ENCODE measurements at regions not wholly inside any gene's neighbourhood (a gene's known extent, or its start where the extent isn't known, plus 50 kb on each side); places are given as distances from the start of the nearest gene placed in this dataset.

DNA sequence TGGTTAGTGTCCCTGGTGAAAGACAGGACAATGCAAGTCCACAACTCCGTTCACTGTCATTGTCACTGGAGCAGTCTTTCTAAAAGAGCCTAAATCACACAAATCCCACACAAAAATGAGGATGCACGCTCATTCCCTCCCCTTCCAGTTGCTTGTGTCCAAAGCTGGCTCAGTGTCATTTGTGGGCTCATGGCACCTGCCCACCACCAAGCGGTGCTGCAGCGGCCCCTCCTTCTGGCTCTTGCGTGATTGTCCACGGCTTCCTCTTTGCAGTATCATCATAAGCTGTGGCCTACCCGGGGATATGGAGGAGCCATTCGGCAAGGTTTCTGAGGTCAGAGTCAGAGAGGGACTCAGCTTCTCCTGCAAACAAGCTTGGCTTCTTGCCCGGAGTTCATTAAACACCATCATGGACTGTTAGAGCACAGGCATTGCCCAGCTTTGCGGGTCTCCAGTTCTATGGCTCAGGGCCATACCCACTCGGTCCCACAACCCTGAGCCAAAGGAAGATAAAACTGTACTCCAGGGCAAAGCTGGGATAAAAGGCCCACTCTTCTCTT lies 179.4 kb upstream of the AGAP1 start:
- DNase-seq: no peak

DNA sequence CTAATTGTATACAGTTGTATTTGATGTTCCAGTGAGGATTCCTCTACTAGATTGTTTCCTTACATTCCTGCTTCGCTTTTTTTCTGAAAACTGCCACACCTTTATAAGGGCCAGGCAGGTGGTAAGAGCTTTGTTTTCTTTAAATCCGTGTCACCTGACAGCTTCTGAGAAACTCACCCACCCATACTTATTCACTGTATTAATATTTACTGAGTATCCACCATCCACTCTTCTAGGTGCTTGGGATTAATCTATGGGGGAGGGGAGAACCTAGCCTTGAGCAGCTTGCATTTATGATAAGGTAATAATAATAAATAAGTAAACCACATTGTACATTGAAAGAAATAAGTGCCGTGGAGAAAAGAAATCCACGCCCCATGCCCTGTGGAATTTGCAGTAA lies 174.7 kb upstream of the AGAP1 start:
- DNase-seq: no peak

DNA sequence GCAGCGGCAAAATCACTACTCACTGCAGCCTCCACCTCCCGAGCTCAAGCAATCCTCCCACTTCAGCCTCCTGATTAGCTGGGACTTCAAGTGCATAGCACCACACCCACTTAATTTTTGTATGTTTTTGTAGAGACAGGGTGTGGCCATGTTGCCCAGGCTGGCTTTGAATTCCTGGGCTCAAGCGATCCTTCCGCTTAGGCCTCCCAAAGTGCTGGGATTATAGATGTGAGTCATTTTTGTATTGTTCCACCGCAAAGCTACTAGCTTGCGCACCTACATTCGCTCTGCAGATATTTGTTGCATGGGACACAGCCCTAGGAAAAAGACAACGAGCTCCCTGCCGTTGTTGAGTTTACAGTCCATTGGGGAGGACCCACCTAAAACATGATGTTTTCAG lies 173.5 kb upstream of the AGAP1 start:
- no peak for DNase-seq

DNA sequence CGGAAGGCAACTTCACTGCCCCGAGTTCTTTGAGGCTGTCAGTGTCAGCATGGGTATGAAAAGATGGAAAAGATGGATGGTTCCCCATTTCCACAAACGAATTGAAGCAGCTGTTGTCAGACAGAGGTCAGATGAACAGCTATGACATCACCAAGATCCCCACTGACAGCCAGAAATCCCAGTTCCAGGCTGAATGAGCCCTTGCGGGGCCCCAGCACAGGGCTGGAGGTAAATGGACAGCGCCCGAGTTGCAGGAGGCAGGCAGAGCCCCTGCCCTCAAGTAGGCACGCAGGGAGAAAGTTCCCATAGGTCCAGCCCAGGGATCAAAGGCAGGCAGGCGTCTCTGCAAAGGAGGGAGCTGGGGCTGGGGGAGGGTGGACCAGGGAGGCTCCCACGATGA lies 169.5 kb upstream of the AGAP1 start:
- DNase-seq: no peak

DNA sequence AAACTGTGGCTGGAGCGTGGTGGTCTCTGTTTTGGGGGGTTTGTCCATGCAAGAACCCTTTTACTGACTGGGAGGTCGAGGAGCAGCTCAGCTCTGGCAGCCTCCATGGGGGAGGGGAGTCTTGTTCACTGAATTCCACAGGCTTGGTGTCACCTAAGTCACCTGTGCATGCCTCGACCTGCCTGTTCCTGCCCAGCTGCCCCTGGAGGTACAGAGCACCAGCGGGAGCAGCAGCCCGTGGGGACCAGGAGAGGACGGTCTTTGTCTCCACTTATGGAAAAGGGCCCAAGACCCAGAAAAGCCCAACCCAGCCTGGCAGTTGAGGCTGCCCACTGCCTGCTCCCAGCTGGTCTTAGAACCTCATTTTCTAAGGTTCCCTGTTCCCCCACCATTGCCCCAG lies 168.7 kb upstream of the AGAP1 start:
- no peak for DNase-seq

DNA sequence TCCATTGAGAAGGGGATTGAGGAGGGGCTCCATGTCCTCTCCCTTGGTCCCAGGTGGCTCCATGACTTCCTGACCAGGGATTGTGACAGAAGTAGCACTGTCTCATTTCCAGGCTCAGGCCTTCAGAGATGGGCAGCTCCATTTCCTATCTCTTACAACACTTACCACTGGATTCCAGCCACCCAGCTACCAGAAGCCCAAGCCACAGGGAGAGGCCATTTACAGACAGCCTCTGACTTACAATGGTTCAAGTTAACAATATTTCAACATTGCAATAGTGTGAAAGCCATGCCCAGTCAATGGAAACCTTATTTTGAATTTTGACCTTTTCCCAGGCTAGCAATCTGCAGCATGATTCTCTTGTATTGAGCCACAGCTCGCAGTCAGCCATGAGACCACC lies 164.9 kb upstream of the AGAP1 start:
- no peak for DNase-seq

DNA sequence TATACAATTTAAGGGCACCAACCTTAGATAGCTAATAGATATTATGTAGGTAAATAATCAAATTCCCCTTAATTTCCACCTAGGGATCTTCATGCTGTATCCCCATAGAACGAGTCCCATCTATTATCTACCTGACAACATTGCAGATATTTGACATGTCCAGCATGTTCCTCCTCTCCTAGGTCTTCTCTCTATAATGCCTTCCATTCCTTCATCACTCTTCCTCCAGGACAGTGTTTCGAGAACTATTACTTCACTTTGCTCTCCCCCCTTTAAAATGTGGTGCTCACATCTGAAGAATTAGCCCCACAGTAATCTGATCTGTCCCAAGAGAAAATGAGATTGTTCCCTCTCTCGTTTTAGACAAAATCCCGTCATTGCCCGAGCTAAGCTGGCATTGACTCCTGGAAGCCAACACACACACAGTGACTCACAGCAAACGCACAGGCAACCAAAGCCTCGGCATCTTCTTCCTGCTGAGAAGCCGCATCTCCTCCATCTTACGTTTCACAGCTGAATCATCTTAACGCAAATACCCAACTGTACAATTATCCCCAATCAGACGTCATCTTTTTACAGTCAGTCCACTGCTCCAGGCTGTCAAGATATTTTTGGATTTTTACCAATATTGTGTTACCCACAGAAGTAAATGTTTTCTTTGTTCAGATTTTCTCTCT lies 162.9 kb upstream of the AGAP1 start:
- DNase-seq: no peak

DNA sequence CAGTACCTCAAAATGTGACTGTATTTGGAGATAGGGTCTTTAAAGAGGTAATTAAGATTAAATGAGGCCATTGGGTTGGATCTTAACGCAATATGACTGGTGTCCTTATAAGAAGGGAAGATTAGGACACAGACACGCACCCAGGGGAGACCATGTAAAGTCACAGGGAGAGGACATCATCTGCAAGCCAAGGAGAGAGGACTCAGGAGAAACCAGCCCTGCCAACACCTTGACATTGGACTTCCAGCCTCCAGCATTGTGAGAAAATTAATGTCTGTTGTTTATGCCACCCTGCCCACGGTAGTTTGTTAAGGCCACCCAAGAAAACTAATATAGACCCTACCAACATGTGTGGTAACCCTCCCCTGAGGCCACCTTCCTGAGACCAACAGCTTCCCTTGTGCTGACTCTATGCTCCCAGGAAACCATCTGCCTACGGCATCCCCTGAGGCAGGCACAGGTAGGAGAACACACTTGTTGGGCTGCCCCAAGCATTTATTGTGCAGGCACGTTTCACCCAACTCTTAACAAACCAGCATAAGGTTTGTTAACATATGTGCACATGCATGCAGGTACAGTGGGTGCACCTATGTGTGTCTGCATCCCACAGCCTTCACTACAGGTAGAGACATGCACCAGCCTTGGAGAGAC lies 161.5 kb upstream of the AGAP1 start:
- no peak for DNase-seq

DNA sequence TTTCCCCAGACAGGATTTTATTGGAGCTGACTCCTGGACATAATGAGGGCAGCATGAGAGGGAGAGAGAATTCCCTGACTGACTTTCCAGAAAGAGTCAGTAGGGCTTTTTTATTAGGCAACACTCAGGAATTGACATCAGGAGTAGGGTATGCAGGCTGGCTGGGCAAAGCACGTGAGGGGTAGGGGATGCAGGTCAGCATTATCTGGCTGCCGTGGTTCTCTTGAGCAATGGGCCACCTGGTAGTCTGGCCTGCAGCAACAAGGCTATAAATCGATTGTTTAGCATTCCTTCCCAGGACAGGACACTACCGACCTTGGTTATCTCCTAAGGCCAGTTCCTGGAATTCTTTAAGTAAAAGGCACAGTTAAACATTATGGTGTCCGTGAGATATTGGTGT lies 160.8 kb upstream of the AGAP1 start:
- DNase-seq: no peak

DNA sequence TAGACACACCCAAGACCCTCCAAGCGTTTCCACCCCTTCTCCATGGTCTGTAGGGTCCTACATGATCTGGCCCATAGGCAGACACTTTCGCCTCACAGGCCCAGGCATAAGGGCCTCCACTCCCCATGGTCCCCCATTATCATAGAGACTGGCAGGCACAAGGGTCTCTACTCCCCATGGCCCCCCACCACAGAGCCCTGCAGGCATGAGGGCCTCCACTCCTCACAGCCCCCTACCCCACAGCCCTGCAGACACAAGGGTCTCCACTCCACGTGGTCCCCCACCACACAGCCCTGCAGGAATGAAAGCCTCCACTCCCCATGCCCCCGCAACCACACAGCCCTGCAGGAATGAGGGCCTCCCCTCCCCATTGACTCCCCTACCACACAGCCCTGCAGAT lies 159.7 kb upstream of the AGAP1 start:
- no peak for DNase-seq

DNA sequence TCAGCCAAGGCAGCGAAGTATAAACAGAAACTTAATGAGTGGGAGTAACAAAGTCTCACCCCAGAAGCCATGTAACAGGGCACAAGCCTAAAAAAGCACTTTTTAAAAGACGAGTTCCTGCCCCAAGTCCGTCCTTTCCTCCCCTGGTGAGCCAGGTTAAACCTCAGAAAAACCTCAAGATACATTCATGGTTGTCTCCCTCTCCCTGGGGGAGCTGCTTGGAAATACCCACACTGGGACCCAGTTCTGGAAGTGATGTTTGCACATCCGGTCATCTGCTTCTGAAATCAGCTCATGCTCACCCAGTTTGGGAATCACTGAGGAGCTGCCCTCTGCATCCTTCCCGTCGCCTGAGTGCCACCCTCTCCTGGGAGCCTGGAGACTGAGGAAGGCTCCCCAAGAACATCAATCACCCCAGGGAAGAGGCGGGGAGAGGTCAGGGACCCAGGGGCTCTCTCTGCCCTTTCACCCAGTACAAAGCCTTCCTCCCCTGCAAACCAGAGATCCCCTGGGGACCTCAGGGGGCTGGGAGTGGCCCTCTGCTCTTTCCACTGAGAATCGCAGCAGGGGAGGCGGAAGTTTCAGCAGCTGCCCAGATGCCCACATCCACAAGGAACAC lies 150.6 kb upstream of the AGAP1 start:
- no peak for DNase-seq

DNA sequence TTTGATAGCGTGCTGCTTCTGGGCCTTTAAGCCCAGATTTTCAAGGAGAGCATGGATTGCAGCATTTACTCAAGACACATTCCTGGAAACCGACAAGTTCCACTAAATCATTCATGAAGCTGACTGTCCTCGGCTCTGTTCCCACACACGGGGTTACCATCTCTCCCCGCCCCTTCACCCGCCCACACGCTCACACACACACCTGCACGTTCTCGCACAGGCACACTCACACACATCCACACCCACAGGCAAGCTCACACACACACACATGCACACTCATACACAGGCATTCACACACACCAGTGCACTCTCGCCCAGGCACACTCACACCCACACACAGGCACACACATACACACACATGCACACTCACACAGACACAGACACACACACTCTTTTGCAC lies 150.0 kb upstream of the AGAP1 start:
- no peak for DNase-seq

DNA sequence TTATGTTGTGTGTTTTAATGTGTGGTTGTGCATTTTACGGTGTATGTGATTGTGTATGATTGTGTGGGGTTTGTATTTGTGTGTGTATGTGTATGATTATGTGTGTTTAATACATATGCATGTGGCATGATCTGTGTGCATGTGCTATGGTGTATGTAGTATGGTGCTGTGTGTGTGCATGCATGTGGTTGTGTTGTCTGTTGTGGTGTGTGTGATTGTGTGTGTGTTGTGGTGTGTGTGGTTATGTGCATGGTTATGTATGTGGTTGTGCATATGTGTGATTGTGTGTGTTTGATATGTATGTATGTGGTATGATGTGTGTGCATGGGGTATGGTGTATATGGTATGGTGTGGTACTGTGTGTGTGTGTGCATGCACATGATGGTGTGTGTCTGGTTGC lies 148.1 kb upstream of the AGAP1 start:
- DNase-seq: no peak

DNA sequence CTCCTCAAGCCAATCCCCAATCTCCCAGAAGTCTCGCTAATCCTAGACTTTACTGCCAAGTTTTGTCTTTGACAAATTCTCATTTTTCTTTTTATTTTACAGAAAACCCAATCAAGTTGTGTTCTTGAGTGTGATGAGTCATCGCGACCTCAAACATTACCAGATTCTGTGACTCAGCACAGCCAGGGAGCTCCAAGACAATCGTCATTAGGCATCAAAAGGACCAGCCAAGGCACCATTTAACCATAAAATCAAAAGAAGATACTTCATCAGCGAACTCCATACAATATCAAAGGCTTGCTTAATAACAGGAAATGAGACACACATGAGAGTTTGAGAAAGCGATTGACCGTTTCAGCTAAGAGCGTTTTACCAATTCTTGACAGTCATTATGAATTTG lies 146.2 kb upstream of the AGAP1 start:
- no peak for DNase-seq

DNA sequence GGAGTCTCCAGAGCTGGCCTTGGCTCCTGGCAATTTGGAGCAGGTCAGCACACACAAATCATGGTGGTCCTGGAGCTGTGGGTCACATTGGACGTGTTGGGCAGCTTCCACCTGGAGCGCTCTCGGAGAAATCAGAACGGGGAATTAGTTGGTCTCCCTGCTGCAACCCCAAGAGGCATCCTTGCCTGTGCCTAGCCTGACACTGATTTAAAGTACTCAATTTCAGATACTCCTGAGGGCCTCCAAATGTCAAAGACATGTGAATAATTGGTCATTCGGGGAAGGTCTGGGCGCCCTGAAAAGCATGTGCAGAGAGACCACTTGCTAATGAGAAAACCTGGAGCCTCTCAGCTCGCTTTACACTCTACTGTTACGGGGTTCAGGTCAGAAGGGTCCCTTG lies 145.5 kb upstream of the AGAP1 start:
- DNase-seq: no peak

DNA sequence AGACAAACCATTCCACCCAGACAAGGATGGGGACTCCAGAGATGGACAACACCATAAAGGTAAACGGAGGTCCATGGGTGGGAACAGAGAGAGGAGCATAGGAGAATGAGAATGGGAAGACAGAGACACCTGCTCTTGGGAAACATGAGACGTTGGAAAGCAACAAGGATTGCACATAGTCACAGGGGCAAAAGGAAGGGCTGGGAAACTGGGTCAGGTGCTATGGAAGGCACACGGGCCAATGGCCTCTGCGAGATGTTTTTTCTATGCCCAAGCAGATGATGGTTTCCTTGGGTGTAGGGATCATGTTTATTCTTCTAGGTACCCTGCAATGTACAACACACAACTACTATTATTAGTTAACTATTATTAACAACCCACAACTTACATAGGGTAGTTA lies 143.6 kb upstream of the AGAP1 start:
- DNase-seq: no peak

DNA sequence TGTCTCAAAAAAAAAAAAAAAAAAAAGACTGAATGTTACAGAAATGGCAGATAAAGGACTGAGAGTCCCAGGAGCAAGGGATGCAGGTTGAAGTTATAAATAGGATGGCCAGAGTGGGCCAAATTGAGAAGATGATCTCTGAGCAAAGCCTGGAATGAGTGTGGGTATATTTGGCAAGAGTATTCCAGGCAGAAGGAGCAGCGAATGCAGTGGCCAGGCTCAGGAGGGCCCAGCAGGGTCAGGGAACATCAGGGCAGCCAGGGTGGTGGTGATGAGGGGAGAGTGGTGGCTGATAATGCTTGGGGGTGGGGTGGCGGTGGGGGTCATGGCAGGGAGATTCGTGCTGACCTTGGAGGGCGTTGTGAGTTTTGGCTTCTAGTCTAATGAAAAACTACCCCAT lies 141.3 kb upstream of the AGAP1 start:
- no peak for DNase-seq

DNA sequence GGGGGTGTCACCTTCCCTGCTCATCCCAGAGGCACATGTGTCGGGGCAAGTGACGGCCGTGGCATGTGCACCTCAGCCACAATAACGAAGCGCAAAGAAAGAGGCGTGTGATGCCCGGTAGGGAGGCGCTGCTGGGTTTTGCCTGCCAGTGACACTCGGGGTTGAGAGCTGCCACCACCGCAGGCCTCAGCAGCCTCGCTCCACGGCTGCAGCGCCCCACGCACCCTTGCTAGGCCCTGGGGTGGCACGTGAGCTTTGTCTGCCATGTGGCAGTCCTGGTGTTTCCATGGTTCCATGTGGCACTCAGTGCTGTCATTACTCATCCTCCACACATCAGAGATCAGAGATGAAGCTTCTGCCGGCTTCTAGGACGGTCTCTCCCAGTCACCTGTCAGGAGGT lies 136.0 kb upstream of the AGAP1 start:
- no peak for DNase-seq

DNA sequence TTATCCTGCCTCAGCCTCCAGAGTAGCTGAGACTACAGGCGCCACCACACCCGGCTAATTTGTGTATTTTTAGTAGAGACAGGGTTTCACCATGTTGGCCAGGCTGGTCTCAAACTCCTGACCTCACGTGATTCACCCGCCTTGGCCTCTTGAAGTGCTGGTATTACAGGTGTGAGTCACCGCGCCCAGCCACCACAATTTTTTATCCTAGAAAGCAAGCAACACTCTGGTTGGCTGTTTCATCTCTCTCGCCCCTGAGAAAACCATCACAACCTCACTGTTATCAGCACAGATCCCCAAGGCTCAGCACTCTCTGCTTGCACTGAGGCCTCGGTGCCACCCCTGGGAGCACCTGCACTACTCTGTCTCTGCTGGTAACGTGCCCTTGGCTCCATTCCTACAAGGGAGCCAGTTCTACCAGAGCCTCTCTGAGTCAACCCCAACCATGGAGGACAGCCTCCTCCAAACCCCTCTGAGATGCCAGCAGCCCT lies 134.8 kb upstream of the AGAP1 start:
- no peak for DNase-seq

DNA sequence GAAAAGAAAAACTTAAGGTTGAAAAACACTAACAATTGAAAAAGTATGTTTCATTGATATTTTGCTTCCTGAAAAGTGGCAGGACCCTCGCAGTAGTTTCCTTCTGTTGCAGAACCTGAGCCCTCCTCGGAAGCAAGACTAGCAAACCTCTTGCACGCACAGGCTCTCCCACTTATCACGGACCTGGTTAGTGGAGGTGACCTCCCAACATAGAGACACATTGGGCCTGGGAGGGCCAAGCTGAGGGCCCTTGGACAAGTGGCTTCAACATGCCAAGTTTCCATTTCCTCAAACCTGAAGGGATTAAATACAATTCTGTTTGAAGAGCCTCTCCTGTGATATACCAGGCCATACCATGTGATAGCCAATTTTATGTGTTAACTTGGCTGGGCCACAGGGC lies 133.4 kb upstream of the AGAP1 start:
- DNase-seq: no peak

DNA sequence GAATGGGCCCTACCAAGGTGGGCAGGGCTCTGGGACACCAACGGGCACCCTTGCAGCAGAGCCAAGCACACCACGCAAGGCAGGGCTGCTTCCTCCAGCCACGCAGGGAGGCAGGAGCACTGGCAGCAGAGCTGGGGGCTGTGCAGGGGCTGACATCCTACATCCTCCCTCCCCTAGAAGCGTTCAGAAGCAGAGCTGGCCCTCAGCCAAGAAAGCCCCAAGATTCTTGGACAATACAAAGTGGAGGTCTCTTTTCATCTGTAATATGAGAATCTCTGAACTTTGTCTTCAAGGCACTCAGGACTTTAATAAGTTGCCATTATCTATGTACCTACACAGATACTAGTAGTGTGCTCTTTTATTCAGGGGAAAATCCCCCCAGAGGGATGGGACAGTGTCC lies 128.1 kb upstream of the AGAP1 start:
- DNase-seq: no peak

DNA sequence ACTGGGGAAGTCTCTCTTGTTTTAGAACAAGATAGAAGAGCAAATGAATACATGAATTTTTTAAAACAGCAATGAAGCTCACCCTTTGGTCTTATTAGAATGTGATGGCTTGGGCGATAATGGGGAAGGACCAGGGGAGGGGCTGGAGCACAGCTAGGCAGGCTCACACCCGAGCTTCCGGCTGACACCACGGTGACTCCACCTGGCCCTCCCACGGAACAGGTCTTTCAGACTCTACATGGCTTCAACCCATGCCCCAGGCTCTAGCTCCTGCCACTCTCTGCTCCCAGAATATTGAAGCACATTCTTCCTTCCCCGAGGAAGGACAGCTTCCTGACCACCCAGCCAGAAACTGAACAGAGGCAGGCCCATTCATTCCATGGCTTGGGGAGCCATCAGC lies 127.5 kb upstream of the AGAP1 start:
- no peak for DNase-seq

DNA sequence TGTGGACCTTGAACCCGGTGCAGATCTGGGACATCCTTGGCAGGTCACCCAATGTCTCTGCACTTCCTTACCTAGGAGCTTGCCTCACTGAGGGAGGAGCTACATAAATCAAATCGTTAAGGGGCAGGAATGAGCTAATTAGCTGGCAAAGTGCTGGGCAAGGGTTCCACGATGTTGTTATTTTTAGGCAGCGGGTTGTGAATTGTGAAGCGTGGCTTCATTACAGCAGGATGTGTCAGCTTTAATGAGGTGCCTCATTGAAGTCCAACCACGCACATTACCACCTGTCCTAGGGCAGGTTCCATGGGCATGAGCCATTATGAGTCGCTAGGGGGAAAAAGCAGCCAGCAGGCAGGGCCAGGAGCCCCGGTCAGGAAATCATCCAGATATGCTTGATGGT lies 127.0 kb upstream of the AGAP1 start:
- no peak for DNase-seq

DNA sequence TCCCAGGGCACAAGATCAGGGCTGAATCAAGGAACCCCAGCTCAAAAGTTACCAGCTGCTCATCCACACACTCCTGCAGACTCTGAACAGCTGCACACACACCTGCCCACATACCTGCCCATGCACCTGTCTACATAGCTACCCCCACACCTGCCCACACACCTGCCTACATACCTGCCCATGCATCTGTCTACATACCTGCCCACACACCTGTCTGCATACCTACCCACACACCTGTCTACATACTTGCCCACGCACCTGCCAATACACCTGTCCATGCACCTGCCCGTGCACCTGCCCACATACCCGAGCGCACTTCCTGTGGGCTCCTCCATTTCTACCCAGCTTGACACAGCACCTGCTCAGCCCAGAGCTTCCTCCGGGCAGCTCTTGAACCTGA lies 122.8 kb upstream of the AGAP1 start:
- DNase-seq: no peak
